ENCODE measurements at regions not wholly inside any gene's neighbourhood (a gene's known extent, or its start where the extent isn't known, plus 50 kb on each side); places are given as distances from the start of the nearest gene placed in this dataset.

DNA sequence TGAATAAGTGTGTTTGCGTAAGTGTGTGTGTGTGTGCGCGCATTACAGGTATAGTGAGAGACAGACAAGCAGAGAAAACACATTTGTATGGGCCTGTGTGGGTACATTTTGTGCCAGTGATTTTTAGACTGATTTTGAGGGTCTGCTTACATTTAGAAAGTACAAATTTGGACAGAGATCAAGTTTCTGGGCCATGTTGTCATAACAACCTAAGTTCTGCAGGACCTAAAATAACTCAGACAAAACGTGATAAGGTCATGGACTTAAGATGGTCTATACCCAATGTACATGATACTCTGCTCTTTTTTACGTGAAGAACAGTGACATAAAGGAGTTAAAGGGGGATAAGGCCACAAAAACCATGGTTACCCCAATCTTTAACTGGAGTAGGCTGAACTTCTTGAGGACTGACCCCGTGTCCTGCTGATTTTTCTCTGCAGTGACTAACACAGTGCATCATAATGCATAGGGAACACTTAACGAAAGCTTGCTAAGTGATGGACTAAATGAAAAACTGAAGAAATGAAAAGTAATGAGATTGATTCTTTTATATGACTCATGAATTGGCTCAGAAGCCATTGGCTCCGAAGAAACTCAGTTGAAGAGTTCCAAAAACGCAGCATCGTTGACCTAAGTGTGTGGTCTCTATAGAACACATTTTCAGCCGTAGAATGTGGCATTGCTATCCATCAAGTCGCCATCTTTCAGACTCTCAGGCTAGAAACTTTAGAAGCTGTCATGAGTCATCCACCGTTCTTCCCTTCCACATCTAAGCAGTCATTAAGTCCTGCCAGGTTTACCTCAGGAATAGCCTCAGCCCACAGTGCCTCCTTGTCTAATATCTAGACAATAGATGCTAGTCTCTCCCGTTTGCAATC, 61.6 kb upstream of the NCOA1 start:
- Histone ChIP-seq H3K4me2 (ENCODE audit: low read depth, low read length) (no peak overlapping the region), H3K9ac (ENCODE audit: insufficient read depth, low read depth, low read length) (no peak overlapping the region), H3K27me3 (ENCODE audit: control insufficient read depth in 1 of 2, insufficient read depth in 2 of 2, low read length in 2 of 2) (peaks cover 0 to 5% of the 10 kb centered on the region in 2 experiments; a peak in 1 of 5 replicates), H2AFZ (ENCODE audit: low read length) (no peak overlapping the region), H3K4me3 (replicated peaks in 1 of 3; ENCODE audit: insufficient read depth in 1 of 3, low read depth in 2 of 3, low read length in 3 of 3) (no peak overlapping the region), H3K4me1 (ENCODE audit: insufficient read depth, low read length) (no peaks in the 10 kb centered on the region), H3K27ac (ENCODE audit: extremely low read length, insufficient read depth, low read length) (no peak overlapping the region), H4K20me1 (ENCODE audit: insufficient read depth, low read length) (no peaks in the 10 kb centered on the region), H3K36me3 (replicated peaks in 1 of 2; ENCODE audit: control insufficient read depth in 1 of 2, insufficient read depth in 2 of 2, low read length in 2 of 2) (no peaks in the 10 kb centered on the region), H3K9me3 (ENCODE audit: low read length) (no peaks in the 10 kb centered on the region), H3K79me2 (ENCODE audit: insufficient read depth, low read length) (no peaks in the 10 kb centered on the region)
- in situ Hi-C loops (cut with HindIII; ENCODE audit: extremely low pct_ligation_motif_present, low pct_unique_long_range_greater_than_20kb) = no loop called here
- 42% methylated on average over 14 of the region's 14 CpGs for WGBS (ENCODE audit: low lambda C conversion rate)
- no TSS peak for BruUV-seq (replicated peaks)
- POLR2A ChIA-PET = no interaction called here
- TF ChIP-seq ZNF790 (CRISPR knock-in tag; IDR thresholded peaks at IDR 0.05; ENCODE audit: borderline replicate concordance) (no peak), ZC3H4 (CRISPR knock-in tag; IDR thresholded peaks at IDR 0.05; ENCODE audit: borderline replicate concordance) (no peak), HNRNPH1 (optimal IDR thresholded peaks at IDR 0.05; ENCODE audit: low read depth, low read length) (no peak), ZBTB21 (CRISPR knock-in tag; IDR thresholded peaks at IDR 0.05) (no peak), PRPF4 (IDR thresholded peaks at IDR 0.05; ENCODE audit: low read depth, low read length, poor library complexity, severe bottlenecking) (no peak)
- TF ChIP-seq, protein P1, sequence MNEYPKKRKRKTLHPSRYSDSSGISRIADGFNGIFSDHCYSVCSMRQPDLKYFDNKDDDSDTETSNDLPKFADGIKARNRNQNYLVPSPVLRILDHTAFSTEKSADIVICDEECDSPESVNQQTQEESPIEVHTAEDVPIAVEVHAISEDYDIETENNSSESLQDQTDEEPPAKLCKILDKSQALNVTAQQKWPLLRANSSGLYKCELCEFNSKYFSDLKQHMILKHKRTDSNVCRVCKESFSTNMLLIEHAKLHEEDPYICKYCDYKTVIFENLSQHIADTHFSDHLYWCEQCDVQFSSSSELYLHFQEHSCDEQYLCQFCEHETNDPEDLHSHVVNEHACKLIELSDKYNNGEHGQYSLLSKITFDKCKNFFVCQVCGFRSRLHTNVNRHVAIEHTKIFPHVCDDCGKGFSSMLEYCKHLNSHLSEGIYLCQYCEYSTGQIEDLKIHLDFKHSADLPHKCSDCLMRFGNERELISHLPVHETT (CRISPR knock-in tag; conservative IDR thresholded peaks at IDR 0.05) = no peak
- DNase-seq (ENCODE audit: low spot score) (no peak), ATAC-seq (no peak), FAIRE-seq (no peak)
- intact Hi-C loops (cut with micrococcal nuclease; ENCODE audit: unreplicated experiment) = no loop called here
- CTCF ChIA-PET (ENCODE audit: low intra/inter-chr PET ratio, low total read pairs) = no interaction called here

GRCh38 chr2:24424387-24424786, 64.1 kb upstream of the ITSN2 start:
- Histone ChIP-seq H3K9me3 (ENCODE audit: low read length) (no peaks in the 10 kb centered on the region), H3K36me3 (replicated peaks in 1 of 2; ENCODE audit: control insufficient read depth in 1 of 2, insufficient read depth in 2 of 2, low read length in 2 of 2) (no peaks in the 10 kb centered on the region), H2AFZ (ENCODE audit: low read length) (no peak overlapping the region), H3K4me2 (ENCODE audit: low read depth, low read length) (no peak overlapping the region), H3K4me3 (replicated peaks in 1 of 3; ENCODE audit: insufficient read depth in 1 of 3, low read depth in 2 of 3, low read length in 3 of 3) (no peak overlapping the region), H4K20me1 (ENCODE audit: insufficient read depth, low read length) (no peaks in the 10 kb centered on the region), H3K27ac (ENCODE audit: extremely low read length, insufficient read depth, low read length) (no peak overlapping the region), H3K79me2 (ENCODE audit: insufficient read depth, low read length) (no peaks in the 10 kb centered on the region), H3K9ac (ENCODE audit: insufficient read depth, low read depth, low read length) (no peak overlapping the region), H3K27me3 (ENCODE audit: control insufficient read depth in 1 of 2, insufficient read depth in 2 of 2, low read length in 2 of 2) (0 out of 5 replicates have a peak, but pooled peaks cover 0 to 4% of the 10 kb centered on the region in 2 experiments), H3K4me1 (ENCODE audit: insufficient read depth, low read length) (peaks cover 6% of the 10 kb centered on the region; the same call in 1 of the 2 replicates)
- CTCF ChIA-PET (ENCODE audit: low intra/inter-chr PET ratio, low total read pairs) = no interaction called here
- intact Hi-C loops (cut with micrococcal nuclease; ENCODE audit: unreplicated experiment) = no loop called here
- in situ Hi-C loops (cut with HindIII; ENCODE audit: extremely low pct_ligation_motif_present, low pct_unique_long_range_greater_than_20kb) = loop anchor here (25.0 kb wide), 1 partner anchor 713 kb away; no protein-coding TSS in a partner anchor
- WGBS (ENCODE audit: low lambda C conversion rate) = 3% methylated on average over 3 of the region's 3 CpGs
- FAIRE-seq (no peak), DNase-seq (ENCODE audit: low spot score) (no peak), ATAC-seq (no peak)
- TF ChIP-seq ZNF432 (CRISPR knock-in tag; IDR thresholded peaks at IDR 0.05; ENCODE audit: borderline replicate concordance) (no peak), PAF1 (CRISPR knock-in tag; IDR thresholded peaks at IDR 0.05) (no peak), ZNF747 (CRISPR knock-in tag; IDR thresholded peaks at IDR 0.05; ENCODE audit: borderline replicate concordance) (no peak), NR2F1 (CRISPR knock-in tag; IDR thresholded peaks at IDR 0.05) (no peak), TCF12 (IDR thresholded peaks at IDR 0.05) (no peak), TCF12 (CRISPR knock-in tag; IDR thresholded peaks at IDR 0.05) (no peak), AKAP8 (CRISPR knock-in tag; IDR thresholded peaks at IDR 0.05) (no peak), SAP130 (CRISPR knock-in tag; IDR thresholded peaks at IDR 0.05; ENCODE audit: low read depth) (no peak), FOXA1 (IDR thresholded peaks at IDR 0.05) (no peak), FOXA1 (CRISPR knock-in tag; IDR thresholded peaks at IDR 0.05) (no peak)
- TF ChIP-seq, protein P2, sequence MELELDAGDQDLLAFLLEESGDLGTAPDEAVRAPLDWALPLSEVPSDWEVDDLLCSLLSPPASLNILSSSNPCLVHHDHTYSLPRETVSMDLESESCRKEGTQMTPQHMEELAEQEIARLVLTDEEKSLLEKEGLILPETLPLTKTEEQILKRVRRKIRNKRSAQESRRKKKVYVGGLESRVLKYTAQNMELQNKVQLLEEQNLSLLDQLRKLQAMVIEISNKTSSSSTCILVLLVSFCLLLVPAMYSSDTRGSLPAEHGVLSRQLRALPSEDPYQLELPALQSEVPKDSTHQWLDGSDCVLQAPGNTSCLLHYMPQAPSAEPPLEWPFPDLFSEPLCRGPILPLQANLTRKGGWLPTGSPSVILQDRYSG (CRISPR knock-in tag; IDR thresholded peaks at IDR 0.05) = no peak
- POLR2A ChIA-PET = no interaction called here
- no TSS peak for BruUV-seq (replicated peaks)
